ENCODE measurements at regions not wholly inside any gene's neighbourhood (a gene's known extent, or its start where the extent isn't known, plus 50 kb on each side); places are given as distances from the start of the nearest gene placed in this dataset.

DNA sequence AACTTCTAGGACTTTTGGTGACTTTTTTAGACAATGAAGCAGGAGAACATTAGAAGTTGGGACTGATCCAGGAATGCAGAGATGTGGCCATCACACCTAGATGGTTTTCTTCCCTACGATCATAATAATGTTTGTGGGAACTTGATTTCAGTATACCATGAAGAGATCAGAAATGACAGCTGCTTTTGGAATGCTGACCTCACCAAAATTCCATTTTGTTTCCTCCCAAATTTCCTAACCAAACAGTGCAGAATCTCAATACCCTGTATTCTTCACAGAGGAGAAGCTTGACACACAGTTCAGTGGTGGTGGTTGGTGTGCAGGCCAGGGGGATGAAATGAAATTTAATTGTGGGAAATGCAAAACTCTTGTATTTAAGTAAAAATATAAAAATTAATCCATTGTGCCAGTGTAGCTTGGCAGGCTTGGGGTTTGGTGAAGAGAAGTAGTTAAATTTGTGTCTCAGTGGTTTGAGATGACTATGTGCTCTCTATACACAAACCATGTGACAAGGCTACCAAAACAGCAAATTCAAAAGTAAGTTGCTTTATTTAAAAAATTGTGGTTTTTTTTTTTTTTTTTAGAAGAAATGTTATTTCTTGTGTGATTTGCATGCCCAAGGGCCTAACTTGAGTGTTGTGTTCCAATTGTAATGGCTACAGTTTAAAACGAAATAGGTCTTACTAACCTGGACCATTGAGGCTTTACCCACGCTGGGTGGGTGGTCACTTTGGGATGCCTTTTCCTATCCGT, 252.4 kb downstream of the LPIN1 start:
- Histone ChIP-seq H3K27me3 (no peaks in the 10 kb centered on the region), H3K27ac (no peak overlapping the region), H3K9me3 (ENCODE audit: low read depth) (no peaks in the 10 kb centered on the region), H3K36me3 (no peaks in the 10 kb centered on the region), H3K4me3 (no peak overlapping the region), H3K4me1 (ENCODE audit: low read depth) (no peaks in the 10 kb centered on the region)
- DNase-seq (ENCODE audit: low read depth in 1 of 2, low spot score in 1 of 2): no peak
- TF ChIP-seq, protein P1, sequence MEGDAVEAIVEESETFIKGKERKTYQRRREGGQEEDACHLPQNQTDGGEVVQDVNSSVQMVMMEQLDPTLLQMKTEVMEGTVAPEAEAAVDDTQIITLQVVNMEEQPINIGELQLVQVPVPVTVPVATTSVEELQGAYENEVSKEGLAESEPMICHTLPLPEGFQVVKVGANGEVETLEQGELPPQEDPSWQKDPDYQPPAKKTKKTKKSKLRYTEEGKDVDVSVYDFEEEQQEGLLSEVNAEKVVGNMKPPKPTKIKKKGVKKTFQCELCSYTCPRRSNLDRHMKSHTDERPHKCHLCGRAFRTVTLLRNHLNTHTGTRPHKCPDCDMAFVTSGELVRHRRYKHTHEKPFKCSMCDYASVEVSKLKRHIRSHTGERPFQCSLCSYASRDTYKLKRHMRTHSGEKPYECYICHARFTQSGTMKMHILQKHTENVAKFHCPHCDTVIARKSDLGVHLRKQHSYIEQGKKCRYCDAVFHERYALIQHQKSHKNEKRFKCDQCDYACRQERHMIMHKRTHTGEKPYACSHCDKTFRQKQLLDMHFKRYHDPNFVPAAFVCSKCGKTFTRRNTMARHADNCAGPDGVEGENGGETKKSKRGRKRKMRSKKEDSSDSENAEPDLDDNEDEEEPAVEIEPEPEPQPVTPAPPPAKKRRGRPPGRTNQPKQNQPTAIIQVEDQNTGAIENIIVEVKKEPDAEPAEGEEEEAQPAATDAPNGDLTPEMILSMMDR (IDR thresholded peaks at IDR 0.05; ENCODE audit: low read depth, low read length): no peak

DNA sequence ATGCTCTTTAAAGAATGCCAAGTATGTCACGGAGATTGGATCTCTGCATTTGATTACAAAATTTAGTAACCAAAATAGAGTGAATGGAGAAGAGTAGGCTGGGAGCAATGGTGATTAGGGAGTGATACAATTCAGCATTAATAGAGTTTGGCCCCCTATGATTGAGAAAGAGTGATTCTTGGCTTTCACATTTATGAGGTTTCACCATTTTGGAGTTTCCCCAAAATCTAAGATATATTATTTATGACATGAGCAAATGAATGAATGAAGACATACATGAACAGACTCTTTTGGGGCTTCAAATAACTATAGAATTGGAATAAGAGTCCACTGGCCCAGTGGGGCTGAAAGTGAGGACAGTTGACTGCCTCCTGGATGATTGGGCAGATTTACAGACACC, 255.2 kb downstream of the LPIN1 start:
- H3K27me3 ChIP-seq: no peaks in the 10 kb centered on the region
- no peaks in the 10 kb centered on the region for H3K9me3 ChIP-seq (ENCODE audit: low read depth)
- DNase-seq (ENCODE audit: low read depth in 1 of 2, low spot score in 1 of 2): no peak
- TF ChIP-seq, protein P1 (IDR thresholded peaks at IDR 0.05; ENCODE audit: low read depth, low read length): no peak
- no peak overlapping the region for H3K4me3 ChIP-seq
- H3K36me3 ChIP-seq: no peaks in the 10 kb centered on the region
- H3K27ac ChIP-seq: no peak overlapping the region
- H3K4me1 ChIP-seq (ENCODE audit: low read depth): no peaks in the 10 kb centered on the region

DNA sequence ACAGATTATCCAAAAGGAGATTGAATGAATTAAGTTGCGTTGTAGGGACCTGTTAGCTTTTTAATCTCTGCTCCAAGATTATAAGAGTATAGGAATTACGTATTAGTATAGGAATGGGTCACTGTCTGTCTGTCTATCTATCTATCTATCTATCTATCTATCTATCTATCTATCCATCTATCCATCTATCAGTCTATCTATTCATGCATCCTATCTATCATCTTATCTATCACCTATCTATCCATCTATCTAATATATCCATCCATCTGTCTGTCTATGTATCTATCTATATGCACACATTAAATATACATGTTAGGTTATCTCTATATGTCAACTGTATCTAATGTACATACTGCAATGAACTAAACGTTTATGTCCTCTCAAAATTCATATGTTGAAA, 255.8 kb downstream of the LPIN1 start:
- no peak overlapping the region for H3K27ac ChIP-seq
- TF ChIP-seq, protein P1 (IDR thresholded peaks at IDR 0.05; ENCODE audit: low read depth, low read length): no peak
- H3K27me3 ChIP-seq: no peaks in the 10 kb centered on the region
- H3K4me3 ChIP-seq: no peak overlapping the region
- no peaks in the 10 kb centered on the region for H3K36me3 ChIP-seq
- H3K9me3 ChIP-seq (ENCODE audit: low read depth): no peaks in the 10 kb centered on the region
- DNase-seq (ENCODE audit: low read depth in 1 of 2, low spot score in 1 of 2): no peak
- H3K4me1 ChIP-seq (ENCODE audit: low read depth): no peaks in the 10 kb centered on the region

DNA sequence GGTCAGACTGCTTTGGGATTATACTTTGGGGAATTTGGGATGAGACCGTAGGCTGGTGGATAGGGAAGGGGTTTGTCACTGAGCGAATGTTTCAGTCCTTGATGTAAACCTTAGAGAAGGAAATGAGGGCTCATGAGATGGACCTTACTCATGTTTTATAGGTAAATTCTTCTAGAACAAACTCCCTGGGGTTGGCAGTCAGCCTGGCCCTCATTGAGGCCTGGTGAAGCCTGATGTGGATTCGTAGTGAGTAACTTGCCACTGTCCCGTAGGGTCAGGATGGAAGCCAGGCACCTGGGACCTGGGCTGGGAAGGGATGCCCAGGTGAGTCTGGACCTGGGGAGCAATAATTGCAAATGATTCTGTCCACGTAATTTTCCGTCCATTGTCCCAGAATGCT, 258.3 kb downstream of the LPIN1 start:
- no peak for DNase-seq (ENCODE audit: low read depth in 1 of 2, low spot score in 1 of 2)
- H3K27ac ChIP-seq: no peak overlapping the region
- TF ChIP-seq, protein P1 (IDR thresholded peaks at IDR 0.05; ENCODE audit: low read depth, low read length): no peak

DNA sequence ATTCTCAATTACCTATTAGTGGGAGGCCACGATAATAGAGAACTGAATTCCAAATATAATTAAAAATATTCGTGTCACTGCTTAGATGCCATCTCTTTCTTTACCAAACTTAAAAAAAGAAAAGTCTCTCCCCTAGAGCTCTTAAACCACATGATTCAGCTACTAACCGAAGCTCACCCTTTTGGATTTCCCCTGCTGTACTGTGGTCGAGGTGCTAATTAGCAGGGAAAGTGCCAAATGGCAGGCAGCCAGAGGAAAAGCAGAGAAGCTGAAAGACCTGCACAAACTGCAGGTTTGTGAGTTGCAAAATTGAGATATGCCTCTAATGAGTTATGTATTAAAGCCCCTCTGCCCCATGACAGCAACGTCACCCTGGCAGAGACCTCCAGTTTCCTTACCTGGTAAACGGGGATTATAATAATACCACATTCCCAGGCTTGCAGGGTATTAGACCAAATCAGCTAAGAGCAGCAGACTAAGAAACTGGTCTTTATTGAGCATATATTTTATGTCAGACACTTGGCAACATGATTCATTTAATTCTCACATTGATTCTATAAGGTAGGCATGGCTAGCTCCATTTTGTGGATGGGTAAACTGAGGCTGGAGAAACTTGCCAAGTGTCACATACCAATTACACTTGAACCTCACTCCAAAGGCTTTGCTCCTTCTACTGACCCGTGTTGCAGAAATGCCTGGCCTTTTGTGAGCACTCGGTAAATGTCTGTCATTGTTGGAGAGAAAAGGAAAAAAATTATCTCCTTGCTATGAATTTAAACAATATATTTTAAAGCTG, 259.7 kb downstream of the LPIN1 start:
- no peak overlapping the region for H3K4me3 ChIP-seq
- no peaks in the 10 kb centered on the region for H3K9me3 ChIP-seq (ENCODE audit: low read depth)
- no peaks in the 10 kb centered on the region for H3K27me3 ChIP-seq
- TF ChIP-seq, protein P1 (IDR thresholded peaks at IDR 0.05; ENCODE audit: low read depth, low read length): no peak
- peak in 1 of 2 donors; percentile 56 for DNase-seq (ENCODE audit: low read depth in 1 of 2, low spot score in 1 of 2)
- no peak overlapping the region for H3K27ac ChIP-seq
- no peaks in the 10 kb centered on the region for H3K36me3 ChIP-seq
- no peaks in the 10 kb centered on the region for H3K4me1 ChIP-seq (ENCODE audit: low read depth)

More for the DNA sequence above, 258.3 kb downstream of the LPIN1 start:
- no peaks in the 10 kb centered on the region for H3K9me3 ChIP-seq (ENCODE audit: low read depth)
- no peaks in the 10 kb centered on the region for H3K4me1 ChIP-seq (ENCODE audit: low read depth)
- H3K36me3 ChIP-seq: no peaks in the 10 kb centered on the region
- H3K4me3 ChIP-seq: no peak overlapping the region
- H3K27me3 ChIP-seq: no peaks in the 10 kb centered on the region

All from cardiac muscle cell (in vitro differentiated cells and primary cell).